Fibroblast of lung (primary cell): ENCODE measurements at regions not wholly inside any gene's neighbourhood (a gene's known extent, or its start where the extent isn't known, plus 50 kb on each side); places are given as distances from the start of the nearest gene placed in this dataset.

Experiments
- DNase-seq, 2 donors: peaks; one replicate each; pipeline versions ENCODE4 v3.0.0 to v3.0.0-alpha.2; 2010; ENCODE audit warnings: low read depth in 2 of 2
- H2AFZ ChIP-seq: 2 replicates; pipeline ENCODE4 v1.5.1; 2012; ENCODE audit warnings: low read length, control low read depth, inconsistent platforms
- H3K27ac ChIP-seq: 2 replicates; pipeline ENCODE4 v1.5.1; 2011; ENCODE audit warnings: low read length, control low read depth; ENCODE audit not compliant: insufficient read depth
- H3K27me3 ChIP-seq: 2 replicates; pipeline ENCODE4 v1.5.1; 2011; ENCODE audit warnings: mild to moderate bottlenecking, low read length; ENCODE audit not compliant: control insufficient read depth, insufficient read depth
- H3K36me3 ChIP-seq: 2 replicates; pipeline ENCODE4 v1.5.1; 2011; ENCODE audit warnings: low read length; ENCODE audit not compliant: control insufficient read depth, insufficient read depth
- H3K4me1 ChIP-seq: 2 replicates; pipeline ENCODE4 v1.5.1; 2011; ENCODE audit warnings: low read length; ENCODE audit not compliant: control insufficient read depth, insufficient read depth; ENCODE audit errors: extremely low read depth
- H3K4me2 ChIP-seq: 2 replicates; pipeline ENCODE4 v1.5.1; 2011; ENCODE audit warnings: low read length, control low read depth; ENCODE audit not compliant: insufficient read depth; ENCODE audit errors: extremely low read depth
- H3K4me3 ChIP-seq, 4 experiments: fragments of 200-600 bp in 1 of 4; sonication (generic) in 1 of 4; replicated peaks in 1 of 4; 2 replicates each; pipeline ENCODE4 v1.5.1; 2011 to 2016; ENCODE audit warnings: low read length in 4 of 4, low read depth in 3 of 4, mild to moderate bottlenecking in 3 of 4, control low read depth in 2 of 4, inconsistent platforms in 1 of 4, mixed read lengths in 1 of 4; ENCODE audit not compliant: insufficient read depth in 1 of 4; ENCODE audit errors: control extremely low read depth in 1 of 4
- H3K79me2 ChIP-seq: 2 replicates; pipeline ENCODE4 v1.5.1; 2012; ENCODE audit warnings: mild to moderate bottlenecking, low read length, inconsistent platforms; ENCODE audit not compliant: control insufficient read depth, insufficient read depth
- H3K9ac ChIP-seq: 2 replicates; pipeline ENCODE4 v1.5.1; 2011; ENCODE audit warnings: mild to moderate bottlenecking, low read length, control low read depth; ENCODE audit not compliant: insufficient read depth
- H3K9me3 ChIP-seq: 2 replicates; pipeline ENCODE4 v1.5.1; 2012; ENCODE audit warnings: low read depth, low read length; ENCODE audit not compliant: control insufficient read depth, insufficient read depth
- H4K20me1 ChIP-seq: 2 replicates; pipeline ENCODE4 v1.5.1; 2011; ENCODE audit warnings: low read length; ENCODE audit not compliant: control insufficient read depth, insufficient read depth; ENCODE audit errors: extremely low read depth
- CTCF ChIP-seq, 2 donors: IDR thresholded peaks in 1 of 2; conservative IDR thresholded peaks in 1 of 2; 1 replicate in 1 of 2; 2 replicates in 1 of 2; pipeline ENCODE4 v1.5.1; 2011 to 2012; ENCODE audit warnings: low read length in 2 of 2, control low read depth in 1 of 2, inconsistent platforms in 1 of 2, low read depth in 1 of 2, mild to moderate bottlenecking in 1 of 2
- EZH2 ChIP-seq: IDR thresholded peaks from 2 replicates; pipeline ENCODE4 v1.5.1; 2012; ENCODE audit warnings: low read length, control low read depth, mild to moderate bottlenecking; ENCODE audit errors: missing control alignments

GRCh38 chr14:101039755-101040138, 136.2 kb upstream of the RTL1 start:
- Histone ChIP-seq H3K27me3 (no peaks in the 10 kb centered on the region), H3K36me3 (peaks cover 9% of the 10 kb centered on the region), H3K4me1 (no peaks in the 10 kb centered on the region), H3K9me3 (no peaks in the 10 kb centered on the region), H3K27ac (no peak overlapping the region), H2AFZ (no peak overlapping the region), H4K20me1 (no peaks in the 10 kb centered on the region), H3K9ac (no peak overlapping the region), H3K4me2 (no peak overlapping the region), H3K4me3 (no peak overlapping the region), H3K79me2 (no peaks in the 10 kb centered on the region)
- no peak for DNase-seq
- TF ChIP-seq CTCF (conservative IDR thresholded peaks at IDR 0.05 in 1 of 2, IDR thresholded peaks at IDR 0.05 in 1 of 2; ENCODE audit: low read depth in 1 of 2, low read length in 2 of 2) (no peak), EZH2 (no peak)

GRCh38 chr14:101040538-101041442, 137.3 kb upstream of the RTL1 start:
- TF ChIP-seq EZH2 (no peak), CTCF (conservative IDR thresholded peaks at IDR 0.05 in 1 of 2, IDR thresholded peaks at IDR 0.05 in 1 of 2; ENCODE audit: low read depth in 1 of 2, low read length in 2 of 2) (no peak)
- Histone ChIP-seq H2AFZ (no peak overlapping the region), H3K36me3 (peaks cover 11% of the 10 kb centered on the region), H3K4me2 (no peak overlapping the region), H3K4me3 (no peak overlapping the region), H3K27ac (no peak overlapping the region), H4K20me1 (no peaks in the 10 kb centered on the region), H3K79me2 (no peaks in the 10 kb centered on the region), H3K4me1 (no peaks in the 10 kb centered on the region), H3K9ac (no peak overlapping the region), H3K9me3 (no peaks in the 10 kb centered on the region), H3K27me3 (no peaks in the 10 kb centered on the region)
- DNase-seq, result no peak

- H2AFZ ChIP-seq, result no peak overlapping the region
- H3K9ac ChIP-seq, result no peak overlapping the region
- no peaks in the 10 kb centered on the region for H3K4me1 ChIP-seq
- TF ChIP-seq EZH2, result no peak
- no peak for TF ChIP-seq CTCF (conservative IDR thresholded peaks at IDR 0.05 in 1 of 2, IDR thresholded peaks at IDR 0.05 in 1 of 2; ENCODE audit: low read depth in 1 of 2, low read length in 2 of 2)
- no peaks in the 10 kb centered on the region for H4K20me1 ChIP-seq
- no peak for DNase-seq
- no peaks in the 10 kb centered on the region for H3K9me3 ChIP-seq
- H3K27me3 ChIP-seq, result no peaks in the 10 kb centered on the region
- H3K4me2 ChIP-seq, result no peak overlapping the region
- no peak overlapping the region for H3K27ac ChIP-seq
- no peaks in the 10 kb centered on the region for H3K79me2 ChIP-seq
- peaks cover 10% of the 10 kb centered on the region for H3K36me3 ChIP-seq
- no peak overlapping the region for H3K4me3 ChIP-seq
These were observed 140.4 kb upstream of the RTL1 start for GRCh38 chr14:101043891-101044290.
